Psoas muscle (tissue), 7 donors: ENCODE measurements at regions not wholly inside any gene's neighbourhood (a gene's known extent, or its start where the extent isn't known, plus 50 kb on each side); places are given as distances from the start of the nearest gene placed in this dataset.

Experiments used
- ATAC-seq, 4 donors: fragments of 200-7000 bp; cut with Tn5 transposase; one replicate each; pipeline ENCODE4 v1.9.1; 2020; ENCODE audit warnings: moderate library complexity in 3 of 4, mild to moderate bottlenecking in 2 of 4
- DNase-seq, 2 donors: peaks; one replicate each; pipeline ENCODE4 v3.0.0-alpha.2; 2020
- H3K27ac ChIP-seq: fragments of 200-600 bp; one replicate; pipeline ENCODE4 v1.8.0; 2022
- H3K27me3 ChIP-seq, 3 donors: fragments of 200-600 bp in 1 of 3; one replicate each; pipeline versions ENCODE4 v1.6.1 to v1.8.0; 2013 to 2022; ENCODE audit warnings: low read length in 2 of 3, mild to moderate bottlenecking in 2 of 3, moderate library complexity in 1 of 3; ENCODE audit not compliant: insufficient read depth in 3 of 3
- H3K36me3 ChIP-seq, 2 donors: fragments of 200-600 bp in 1 of 2; one replicate each; pipeline versions ENCODE4 v1.6.1 to v1.8.0; 2013 to 2022; ENCODE audit warnings: low read depth in 1 of 2, mild to moderate bottlenecking in 1 of 2, moderate library complexity in 1 of 2; ENCODE audit not compliant: insufficient read depth in 1 of 2
- H3K4me1 ChIP-seq: fragments of 200-600 bp; one replicate; pipeline ENCODE4 v1.8.0; 2022
- H3K4me3 ChIP-seq: fragments of 200-600 bp; one replicate; pipeline ENCODE4 v1.8.0; 2022; ENCODE audit warnings: mild to moderate bottlenecking
- H3K9me3 ChIP-seq: fragments of 200-600 bp; one replicate; pipeline ENCODE4 v1.8.0; 2022
- WGBS, 3 donors: extraction: QIAGEN DNeasy Blood & Tissue Kit; methylation state at CpG; one replicate each; pipeline versions ENCODE4 v1.1.6 to v1.1.7; 2013; 5-methylcytosine and 5-hydroxymethylcytosine counted together
- intact Hi-C, 2 donors: fragments of 100-400 bp; cut with DNase I; formaldehyde crosslinking; loops; one replicate each; pipeline versions ENCODE4 v1.11.0 to v1.14.2; 2022
- TF ChIP-seq, protein P1 (sequence below): fragments of 200-600 bp; IDR thresholded peaks from one replicate; pipeline ENCODE4 v1.8.0; 2022; ENCODE audit warnings: antibody characterized with exemption
- donor health status: healthy with polysubstance abuse.
- donor health status: DM: no; HTN: no; CAD: no; lungs with moderate emphysema.
- donor health status: Bipolar disorder and iron deficiency.
- donor health status: healthy.
- donor health status: DM: yes; HTN: yes; CAD: no.
- donor health status: DM: no; HTN: no; CAD: no.
- donor health status: DM: yes; HTN: yes; CAD: no.

GRCh38 chr14:83133981-83134645, 1600.5 kb upstream of the SEL1L start:
- Histone ChIP-seq H3K4me3 (no peak overlapping the region), H3K27me3 (no peaks in the 10 kb centered on the region), H3K36me3 (no peaks in the 10 kb centered on the region), H3K9me3 (no peaks in the 10 kb centered on the region), H3K4me1 (no peaks in the 10 kb centered on the region), H3K27ac (no peak overlapping the region)
- intact Hi-C loops, result no loop called here
- no peak for DNase-seq
- TF ChIP-seq, protein P1, sequence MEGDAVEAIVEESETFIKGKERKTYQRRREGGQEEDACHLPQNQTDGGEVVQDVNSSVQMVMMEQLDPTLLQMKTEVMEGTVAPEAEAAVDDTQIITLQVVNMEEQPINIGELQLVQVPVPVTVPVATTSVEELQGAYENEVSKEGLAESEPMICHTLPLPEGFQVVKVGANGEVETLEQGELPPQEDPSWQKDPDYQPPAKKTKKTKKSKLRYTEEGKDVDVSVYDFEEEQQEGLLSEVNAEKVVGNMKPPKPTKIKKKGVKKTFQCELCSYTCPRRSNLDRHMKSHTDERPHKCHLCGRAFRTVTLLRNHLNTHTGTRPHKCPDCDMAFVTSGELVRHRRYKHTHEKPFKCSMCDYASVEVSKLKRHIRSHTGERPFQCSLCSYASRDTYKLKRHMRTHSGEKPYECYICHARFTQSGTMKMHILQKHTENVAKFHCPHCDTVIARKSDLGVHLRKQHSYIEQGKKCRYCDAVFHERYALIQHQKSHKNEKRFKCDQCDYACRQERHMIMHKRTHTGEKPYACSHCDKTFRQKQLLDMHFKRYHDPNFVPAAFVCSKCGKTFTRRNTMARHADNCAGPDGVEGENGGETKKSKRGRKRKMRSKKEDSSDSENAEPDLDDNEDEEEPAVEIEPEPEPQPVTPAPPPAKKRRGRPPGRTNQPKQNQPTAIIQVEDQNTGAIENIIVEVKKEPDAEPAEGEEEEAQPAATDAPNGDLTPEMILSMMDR, result no peak
- no peak for ATAC-seq
- WGBS, 3 donors, result 53 to 54% (median 54%) methylated on average over 9 of the region's 9 CpGs

DNA sequence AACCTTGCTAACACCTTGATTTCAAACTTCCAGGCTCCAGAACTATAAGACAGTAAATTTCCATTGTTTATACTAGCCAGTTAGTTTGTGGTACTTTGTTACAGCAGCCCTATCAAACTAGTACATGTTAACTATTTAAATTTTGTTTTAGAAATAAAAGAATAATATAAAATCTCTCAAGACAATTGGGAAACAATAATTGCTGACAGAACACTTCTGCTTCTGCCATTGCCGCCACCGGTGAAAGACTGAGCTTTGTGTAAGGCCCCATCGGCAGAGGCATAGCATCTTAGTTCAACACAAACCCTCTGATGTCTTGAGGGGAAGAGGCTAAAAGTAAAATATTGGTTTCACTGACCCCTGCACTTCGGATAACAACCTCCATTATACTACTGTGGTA, 1607.1 kb upstream of the SEL1L start:
- WGBS, 3 donors, result 59 to 63% (median 60%) methylated on average over 4 of the region's 4 CpGs
- Histone ChIP-seq H3K9me3 (no peaks in the 10 kb centered on the region), H3K27me3 (no peaks in the 10 kb centered on the region), H3K27ac (no peak overlapping the region), H3K4me1 (no peaks in the 10 kb centered on the region), H3K36me3 (no peaks in the 10 kb centered on the region), H3K4me3 (no peak overlapping the region)
- ATAC-seq, result no peak
- intact Hi-C loops, result no loop called here
- no peak for DNase-seq
- TF ChIP-seq, protein P1, result no peak

- intact Hi-C loops, result no loop called here
Observed at GRCh38 chr14:83147006-83147405, 1613.4 kb upstream of the SEL1L start.

GRCh38 chr14:83151571-83151970, 1617.9 kb upstream of the SEL1L start:
- no peaks in the 10 kb centered on the region for H3K36me3 ChIP-seq
- no peak overlapping the region for H3K27ac ChIP-seq
- intact Hi-C loops, result no loop called here
- DNase-seq (no peak), ATAC-seq (no peak)
- no peaks in the 10 kb centered on the region for H3K27me3 ChIP-seq
- TF ChIP-seq, protein P1, result no peak
- no peak overlapping the region for H3K4me3 ChIP-seq
- H3K4me1 ChIP-seq, result no peaks in the 10 kb centered on the region
- no peaks in the 10 kb centered on the region for H3K9me3 ChIP-seq
- WGBS, 3 donors, result 61 to 72% (median 70%) methylated on average over 1 of the region's 1 CpG

More at GRCh38 chr14:83147006-83147405, 1613.4 kb upstream of the SEL1L start:
- Histone ChIP-seq H3K4me1 (no peaks in the 10 kb centered on the region), H3K27me3 (no peaks in the 10 kb centered on the region), H3K27ac (no peak overlapping the region), H3K4me3 (no peak overlapping the region), H3K36me3 (no peaks in the 10 kb centered on the region), H3K9me3 (no peaks in the 10 kb centered on the region)
- 34 to 39% (median 35%) methylated on average over 3 of the region's 3 CpGs for WGBS, 3 donors
- DNase-seq (no peak), ATAC-seq (no peak)
- TF ChIP-seq, protein P1, result no peak

GRCh38 chr14:83153081-83153480, 1619.4 kb upstream of the SEL1L start:
- TF ChIP-seq, protein P1, result no peak
- no peak for DNase-seq
- 36 to 58% (median 50%) methylated on average over 1 of the region's 1 CpG for WGBS, 3 donors
- H3K36me3 ChIP-seq, result no peaks in the 10 kb centered on the region
- intact Hi-C loops, result no loop called here
- no peaks in the 10 kb centered on the region for H3K4me1 ChIP-seq
- no peak overlapping the region for H3K27ac ChIP-seq
- no peak for ATAC-seq
- no peaks in the 10 kb centered on the region for H3K27me3 ChIP-seq
- no peak overlapping the region for H3K4me3 ChIP-seq
- H3K9me3 ChIP-seq, result no peaks in the 10 kb centered on the region
